Natural killer cell (primary cell): ENCODE measurements at regions not wholly inside any gene's neighbourhood (a gene's known extent, or its start where the extent isn't known, plus 50 kb on each side); places are given as distances from the start of the nearest gene placed in this dataset.

ENCODE experiments used
- ATAC-seq, 3 donors: fragments of 150-1000 bp in 2 of 3; fragments of 200-7000 bp in 1 of 3; cut with Tn5 transposase; 1 replicate in 1 of 3; 2 replicates in 2 of 3; pipeline ENCODE4 v1.10.0; 2021; ENCODE audit warnings: mild to moderate bottlenecking in 2 of 3, moderate library complexity in 2 of 3
- DNase-seq, 2 donors: peaks; one replicate each; pipeline versions ENCODE4 v3.0.0 to v3.0.0-alpha.2; 2013 to 2021; ENCODE audit warnings: mixed read lengths in 1 of 2
- H3K27ac ChIP-seq: one replicate; pipeline ENCODE4 v1.5.1; 2013; ENCODE audit warnings: mild to moderate bottlenecking, low read length
- H3K27me3 ChIP-seq: one replicate; pipeline ENCODE4 v1.6.1; 2013; ENCODE audit warnings: low read length; ENCODE audit not compliant: control insufficient read depth, insufficient read depth
- H3K36me3 ChIP-seq: one replicate; pipeline ENCODE4 v1.6.1; 2013; ENCODE audit warnings: low read length; ENCODE audit not compliant: control insufficient read depth, insufficient read depth
- H3K4me1 ChIP-seq: one replicate; pipeline ENCODE4 v1.6.1; 2013; ENCODE audit warnings: low read length; ENCODE audit not compliant: control insufficient read depth, insufficient read depth
- H3K4me3 ChIP-seq: one replicate; pipeline ENCODE4 v1.5.1; 2013; ENCODE audit warnings: low read length
- H3K9me3 ChIP-seq: one replicate; pipeline ENCODE4 v1.6.1; 2013; ENCODE audit warnings: low read length; ENCODE audit not compliant: control insufficient read depth, insufficient read depth
- H3K27ac Mint-ChIP-seq, 2 donors: one replicate each; pipeline ENCODE4 v1.8.0; 2022; ENCODE audit warnings: mild to moderate bottlenecking in 2 of 2, mixed read lengths in 2 of 2, moderate library complexity in 1 of 2
- H3K27me3 Mint-ChIP-seq, 2 donors: one replicate each; pipeline ENCODE4 v1.8.0; 2022; ENCODE audit warnings: low read depth in 2 of 2, mixed read lengths in 2 of 2
- H3K36me3 Mint-ChIP-seq: one replicate; pipeline ENCODE4 v1.8.0; 2022; ENCODE audit warnings: mixed read lengths
- H3K4me1 Mint-ChIP-seq, 2 donors: one replicate each; pipeline ENCODE4 v1.8.0; 2022; ENCODE audit warnings: mixed read lengths in 2 of 2
- H3K4me3 Mint-ChIP-seq: one replicate; pipeline ENCODE4 v1.8.0; 2022; ENCODE audit warnings: mild to moderate bottlenecking, moderate library complexity, mixed read lengths
- H3K9me3 Mint-ChIP-seq, 2 donors: one replicate each; pipeline ENCODE4 v1.8.0; 2022; ENCODE audit warnings: mixed read lengths in 2 of 2
- CTCF ChIP-seq: fragments of 200-600 bp; IDR thresholded peaks from one replicate; pipeline ENCODE4 v1.8.0; 2022; ENCODE audit warnings: antibody characterized with exemption
- WGBS: methylation state at CpG from one replicate; pipeline ENCODE4 v1.1.7; 2013; ENCODE audit warnings: missing lambda C conversion rate; ENCODE audit not compliant: insufficient coverage; 5-methylcytosine and 5-hydroxymethylcytosine counted together
- intact Hi-C: fragments of 100-400 bp; cut with micrococcal nuclease; formaldehyde crosslinking; loops from one replicate; pipeline ENCODE4 v1.14.2; 2022

DNA sequence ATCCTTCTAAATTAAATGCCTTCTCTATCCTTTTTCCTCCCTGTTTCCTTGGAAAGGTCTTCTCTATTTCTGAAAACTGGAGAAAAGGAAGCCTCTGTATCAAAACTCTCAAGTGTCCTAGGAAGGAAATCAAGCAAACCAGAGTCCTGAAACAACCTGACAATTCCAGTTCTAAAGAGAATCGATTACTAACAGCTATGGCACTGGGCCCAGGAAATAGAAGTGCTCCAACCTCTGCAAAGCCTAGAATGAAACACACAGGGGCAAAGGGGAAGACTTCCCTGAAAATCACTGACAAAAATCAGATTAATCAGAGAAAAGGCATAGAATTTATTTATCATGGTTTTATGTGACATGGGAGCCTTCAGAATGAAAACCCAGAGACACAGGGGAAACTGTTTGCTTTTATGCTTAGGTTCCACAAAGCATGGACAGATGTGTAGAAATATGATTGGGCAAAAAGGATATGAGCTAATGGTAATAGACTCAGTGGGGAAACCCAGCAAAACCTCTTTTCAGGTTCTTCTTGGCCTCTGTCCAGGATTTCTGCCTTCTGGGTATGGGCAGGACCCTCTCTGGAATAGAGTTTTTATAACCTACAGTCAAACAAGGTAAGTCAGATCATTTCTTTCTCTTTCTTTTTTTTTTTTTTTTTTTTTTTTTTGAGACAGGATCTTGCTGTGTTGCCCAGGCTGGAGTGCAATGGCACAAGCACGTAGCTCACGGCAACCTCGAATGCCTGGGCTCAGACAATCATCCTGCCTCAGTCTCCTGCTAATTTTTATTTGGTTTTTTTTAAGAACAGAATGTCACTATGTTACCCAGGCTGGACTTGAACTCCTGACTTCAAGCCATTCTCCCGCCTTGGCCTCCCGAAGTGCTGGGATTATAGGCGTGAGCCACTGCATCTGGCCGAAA lies 91.7 kb downstream of the CD24 start:
- intact Hi-C loops = no loop called here
- Mint-ChIP-seq H3K9me3 (no peaks in the 10 kb centered on the region), H3K36me3 (no peaks in the 10 kb centered on the region), H3K27ac (no peak overlapping the region), H3K27me3 (peaks cover 15 to 29% of the 10 kb centered on the region in 2 donors), H3K4me1 (no peaks in the 10 kb centered on the region), H3K4me3 (no peak overlapping the region)
- no peak overlapping the region for H3K27ac ChIP-seq
- ATAC-seq = no peak
- H3K27me3 ChIP-seq = no peaks in the 10 kb centered on the region
- 87% methylated on average over 8 of the region's 8 CpGs for WGBS
- TF ChIP-seq CTCF = no peak
- H3K9me3 ChIP-seq = no peaks in the 10 kb centered on the region
- H3K4me1 ChIP-seq = no peaks in the 10 kb centered on the region
- no peaks in the 10 kb centered on the region for H3K36me3 ChIP-seq
- no peak for DNase-seq
- no peak overlapping the region for H3K4me3 ChIP-seq

DNA sequence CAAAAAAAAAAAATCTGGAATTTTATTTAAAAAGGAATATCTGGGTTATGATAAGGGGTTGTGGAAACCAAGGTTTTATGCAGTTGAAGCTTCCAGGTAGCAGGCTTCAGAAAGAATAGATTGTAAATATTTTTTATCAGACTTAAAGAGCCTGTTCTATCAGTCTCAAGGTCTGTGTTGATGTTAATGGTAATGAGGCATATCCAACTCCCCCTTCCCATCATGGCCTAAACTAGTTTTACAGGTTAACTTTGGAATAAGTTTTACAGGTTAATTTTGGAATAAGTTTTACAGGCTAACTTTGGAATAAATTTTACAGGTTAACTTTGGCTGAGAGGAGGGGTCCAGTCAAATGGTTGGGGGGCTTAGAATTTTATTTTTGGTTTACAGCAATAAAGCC lies 92.4 kb downstream of the CD24 start:
- Histone ChIP-seq H3K4me1 (no peaks in the 10 kb centered on the region), H3K36me3 (no peaks in the 10 kb centered on the region), H3K4me3 (no peak overlapping the region), H3K27ac (no peak overlapping the region), H3K9me3 (no peaks in the 10 kb centered on the region), H3K27me3 (no peaks in the 10 kb centered on the region)
- ATAC-seq (no peak), DNase-seq (no peak)
- Mint-ChIP-seq H3K36me3 (no peaks in the 10 kb centered on the region), H3K27ac (no peak overlapping the region), H3K4me3 (no peak overlapping the region), H3K27me3 (peaks cover 15 to 26% of the 10 kb centered on the region in 2 donors), H3K4me1 (no peaks in the 10 kb centered on the region), H3K9me3 (no peaks in the 10 kb centered on the region)
- intact Hi-C loops = no loop called here
- TF ChIP-seq CTCF = no peak

GRCh38 chr6:106880952-106881351 lies 93.6 kb downstream of the CD24 start:
- Mint-ChIP-seq H3K9me3 (no peaks in the 10 kb centered on the region), H3K4me1 (no peaks in the 10 kb centered on the region), H3K27me3 (peaks cover 15 to 19% of the 10 kb centered on the region in 2 donors), H3K4me3 (no peak overlapping the region), H3K36me3 (no peaks in the 10 kb centered on the region), H3K27ac (no peak overlapping the region)
- H3K27ac ChIP-seq = no peak overlapping the region
- no peak overlapping the region for H3K4me3 ChIP-seq
- ATAC-seq = no peak
- DNase-seq = no peak
- no peaks in the 10 kb centered on the region for H3K36me3 ChIP-seq
- intact Hi-C loops = no loop called here
- no peaks in the 10 kb centered on the region for H3K27me3 ChIP-seq
- TF ChIP-seq CTCF = no peak
- H3K9me3 ChIP-seq = peaks cover 2% of the 10 kb centered on the region
- 98% methylated on average over 3 of the region's 3 CpGs for WGBS
- no peaks in the 10 kb centered on the region for H3K4me1 ChIP-seq
